ENCODE measurements at regions not wholly inside any gene's neighbourhood (a gene's known extent, or its start where the extent isn't known, plus 50 kb on each side); places are given as distances from the start of the nearest gene placed in this dataset.

DNA sequence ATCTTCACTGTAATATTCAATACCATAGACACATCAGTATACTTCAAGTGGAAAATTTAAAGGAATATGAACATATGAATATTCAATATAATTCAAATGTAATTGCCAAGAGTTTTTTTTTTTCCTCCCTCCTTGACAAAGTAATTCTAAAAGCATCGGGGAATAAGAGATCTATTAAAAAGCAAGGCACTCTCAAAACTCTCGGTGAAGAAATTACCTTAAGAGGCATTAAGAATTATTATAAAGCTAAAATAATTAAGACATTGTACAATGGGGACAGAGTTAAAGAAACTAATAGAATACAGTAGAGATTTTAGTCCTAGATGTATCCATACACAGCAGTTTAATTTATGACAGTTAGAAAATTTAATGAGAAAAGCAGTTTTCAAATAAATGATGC lies 390.0 kb upstream of the SLC8A1 start:
- Histone ChIP-seq H3K27ac (no peak overlapping the region), H3K4me1 (no peaks in the 10 kb centered on the region), H3K36me3 (no peaks in the 10 kb centered on the region), H3K9me3 (no peaks in the 10 kb centered on the region), H3K27me3 (no peaks in the 10 kb centered on the region), H3K4me3 (no peak overlapping the region)
- intact Hi-C loops (cut with DNase I; ENCODE audit: low total_unique reads): no loop called here
- TF ChIP-seq EP300 (IDR thresholded peaks at IDR 0.05) (no peak), POLR2AphosphoS5 (IDR thresholded peaks at IDR 0.05) (no peak), CTCF (IDR thresholded peaks at IDR 0.05) (no peak), POLR2A (IDR thresholded peaks at IDR 0.05) (no peak)
- DNase-seq: no peak
- 86 to 95% (median 94%) methylated on average over 2 of the region's 2 CpGs for WGBS, 5 donors

GRCh38 chr2:40844353-40845277 lies 392.7 kb upstream of the SLC8A1 start:
- 74 to 82% (median 74%) methylated on average over 8 of the region's 8 CpGs for WGBS, 5 donors
- no peaks in the 10 kb centered on the region for H3K9me3 ChIP-seq
- no peak overlapping the region for H3K4me3 ChIP-seq
- no peak overlapping the region for H3K27ac ChIP-seq
- no peaks in the 10 kb centered on the region for H3K27me3 ChIP-seq
- TF ChIP-seq POLR2A (IDR thresholded peaks at IDR 0.05) (no peak), POLR2AphosphoS5 (IDR thresholded peaks at IDR 0.05) (no peak)
- H3K36me3 ChIP-seq: no peaks in the 10 kb centered on the region
- intact Hi-C loops (cut with DNase I; ENCODE audit: low total_unique reads): no loop called here
- peak in 1 of 2 donors; percentile 3 for DNase-seq
- no peaks in the 10 kb centered on the region for H3K4me1 ChIP-seq

GRCh38 chr2:40851661-40852060 lies 399.8 kb upstream of the SLC8A1 start:
- H3K9me3 ChIP-seq: no peaks in the 10 kb centered on the region
- TF ChIP-seq POLR2AphosphoS5 (IDR thresholded peaks at IDR 0.05): no peak
- TF ChIP-seq EP300 (IDR thresholded peaks at IDR 0.05): no peak
- no peak for TF ChIP-seq CTCF (IDR thresholded peaks at IDR 0.05)
- TF ChIP-seq POLR2A (IDR thresholded peaks at IDR 0.05): no peak
- no peak for DNase-seq
- no peak overlapping the region for H3K4me3 ChIP-seq
- intact Hi-C loops (cut with DNase I; ENCODE audit: low total_unique reads): no loop called here
- H3K36me3 ChIP-seq: no peaks in the 10 kb centered on the region
- no peaks in the 10 kb centered on the region for H3K4me1 ChIP-seq
- no peaks in the 10 kb centered on the region for H3K27me3 ChIP-seq
- no peak overlapping the region for H3K27ac ChIP-seq

DNA sequence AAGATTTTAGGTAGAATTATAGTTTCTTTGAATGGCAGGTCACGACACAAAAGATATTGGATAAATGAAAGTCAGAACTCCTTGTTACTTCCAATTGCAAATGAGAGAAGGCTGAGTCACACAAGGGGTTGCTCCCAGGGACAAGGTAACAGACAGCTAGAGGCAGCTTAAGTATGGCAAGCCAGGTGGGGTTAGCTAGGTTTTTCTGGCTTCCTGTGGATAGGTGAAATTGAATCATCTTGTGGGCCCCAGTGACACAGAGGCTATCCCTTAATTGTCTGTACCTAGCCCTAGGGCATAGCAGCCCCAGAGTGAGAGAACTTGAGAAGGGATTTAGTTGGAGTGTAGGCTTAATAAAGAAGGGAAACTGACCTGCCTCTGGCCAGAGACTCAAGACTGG lies 407.7 kb upstream of the SLC8A1 start:
- Histone ChIP-seq H3K27ac (no peak overlapping the region), H3K27me3 (no peaks in the 10 kb centered on the region), H3K4me1 (no peaks in the 10 kb centered on the region), H3K9me3 (no peaks in the 10 kb centered on the region), H3K36me3 (no peaks in the 10 kb centered on the region), H3K4me3 (no peak overlapping the region)
- no peak for TF ChIP-seq POLR2AphosphoS5 (IDR thresholded peaks at IDR 0.05)
- TF ChIP-seq EP300 (IDR thresholded peaks at IDR 0.05): no peak
- no peak for TF ChIP-seq POLR2A (IDR thresholded peaks at IDR 0.05)
- no peak for TF ChIP-seq CTCF (IDR thresholded peaks at IDR 0.05)
- WGBS, 5 donors: 84 to 99% (median 89%) methylated on average over 1 of the region's 1 CpG
- DNase-seq: no peak
- intact Hi-C loops (cut with DNase I; ENCODE audit: low total_unique reads): no loop called here

DNA sequence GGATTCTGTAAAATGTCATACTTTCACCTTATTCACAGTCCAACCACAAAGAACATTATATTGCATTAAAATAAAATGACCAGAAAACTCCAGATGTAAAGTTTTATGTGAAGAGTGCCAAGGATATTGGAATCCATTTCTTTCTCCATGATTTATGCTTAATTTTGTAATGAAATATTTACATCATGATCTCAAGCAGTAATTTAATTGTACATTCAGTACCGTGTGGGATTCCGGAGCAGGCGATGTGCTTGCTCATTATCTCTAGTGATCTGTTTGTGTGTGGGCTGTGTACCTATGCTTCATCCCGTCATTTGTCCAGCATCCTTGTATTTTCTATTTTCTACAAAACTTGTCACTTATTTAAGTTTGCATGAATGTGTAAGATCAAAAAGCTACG lies 415.9 kb upstream of the SLC8A1 start:
- no peaks in the 10 kb centered on the region for H3K9me3 ChIP-seq
- no peaks in the 10 kb centered on the region for H3K27me3 ChIP-seq
- no peak overlapping the region for H3K27ac ChIP-seq
- no peak overlapping the region for H3K4me3 ChIP-seq
- no peak for DNase-seq
- intact Hi-C loops (cut with DNase I; ENCODE audit: low total_unique reads): no loop called here
- H3K36me3 ChIP-seq: no peaks in the 10 kb centered on the region
- TF ChIP-seq EP300 (IDR thresholded peaks at IDR 0.05) (no peak), CTCF (IDR thresholded peaks at IDR 0.05) (no peak), POLR2AphosphoS5 (IDR thresholded peaks at IDR 0.05) (no peak), POLR2A (IDR thresholded peaks at IDR 0.05) (no peak)
- 76 to 93% (median 84%) methylated on average over 5 of the region's 5 CpGs for WGBS, 5 donors
- no peaks in the 10 kb centered on the region for H3K4me1 ChIP-seq

Measured in stomach (tissue), 8 donors.